ENCODE measurements at regions not wholly inside any gene's neighbourhood (a gene's known extent, or its start where the extent isn't known, plus 50 kb on each side); places are given as distances from the start of the nearest gene placed in this dataset.

GRCh38 chr3:159045279-159045885 is 243.5 kb downstream of the MFSD1 start:
- TF ChIP-seq POLR2AphosphoS5 (IDR thresholded peaks at IDR 0.05; ENCODE audit: borderline replicate concordance, low read depth, low read length) = no peak
- TF ChIP-seq EZH2 (IDR thresholded peaks at IDR 0.05) = no peak
- TF ChIP-seq FOXP2 (optimal IDR thresholded peaks at IDR 0.05; ENCODE audit: control extremely low read depth, extremely low read length, insufficient read depth) = no peak

All from SK-N-MC (cell line).